ENCODE measurements at regions not wholly inside any gene's neighbourhood (a gene's known extent, or its start where the extent isn't known, plus 50 kb on each side); places are given as distances from the start of the nearest gene placed in this dataset.

GRCh38 chr6:135129136-135129856 is 51.8 kb upstream of the MYB start:
- intact Hi-C loops (cut with DNase I, micrococcal nuclease): loop anchor here in 1 of 2 experiments (2.0 kb wide), 1 partner anchor 74 kb away; the partner anchor contains the start of gene HBS1L
- DNase-seq (peak; percentile 45), ATAC-seq (peak; percentile 65)
- Mint-ChIP-seq H3K27me3 (no peaks in the 10 kb centered on the region), H3K4me1 (peaks cover 44% of the 10 kb centered on the region), H3K4me3 (peak overlapping the region; percentile 54), H3K9me3 (ENCODE audit: low read depth) (no peaks in the 10 kb centered on the region), H3K36me3 (ENCODE audit: low read depth) (peaks cover 3% of the 10 kb centered on the region), H3K27ac (peak overlapping the region; percentile 87)
- POLR2A ChIA-PET: interaction anchor here (0.7 to 1.4 kb wide), 7 partner anchors 14 to 72 kb away, joined by 3 to 10 read pairs (median 4); no protein-coding TSS in a partner anchor
- CTCF ChIA-PET: interaction anchor here (0.6 to 2.2 kb wide), 12 partner anchors 9 to 189 kb away, joined by 3 to 13 read pairs (median 4); no protein-coding TSS in a partner anchor

GRCh38 chr6:135128268-135128914 is 52.7 kb upstream of the MYB start:
- Mint-ChIP-seq H3K9me3 (ENCODE audit: low read depth) (no peaks in the 10 kb centered on the region), H3K27me3 (no peaks in the 10 kb centered on the region), H3K4me1 (peaks cover 44% of the 10 kb centered on the region), H3K4me3 (peak overlapping the region; percentile 54), H3K27ac (peak overlapping the region; percentile 87), H3K36me3 (ENCODE audit: low read depth) (peaks cover 3% of the 10 kb centered on the region)
- POLR2A ChIA-PET: interaction anchor here (0.8 to 1.4 kb wide), 5 partner anchors 13 to 73 kb away, joined by 3 to 4 read pairs (median 4); partner anchors contain the start of gene HBS1L
- CTCF ChIA-PET: interaction anchor here (0.6 to 2.2 kb wide), 10 partner anchors 13 to 188 kb away, joined by 3 to 13 read pairs (median 5); no protein-coding TSS in a partner anchor
- peak; percentile 83 for DNase-seq
- intact Hi-C loops (cut with DNase I, micrococcal nuclease): loop anchor here (1.0 to 2.0 kb wide), 9 partner anchors 11 to 74 kb away; partner anchors contain the start of gene HBS1L (in 2 of the 2)
- peak; percentile 97 for ATAC-seq

- no peak overlapping the region for H3K4me3 Mint-ChIP-seq
- POLR2A ChIA-PET: no interaction called here
- peak overlapping the region; percentile 47 for H3K27ac Mint-ChIP-seq
- no peak for ATAC-seq
- peaks cover 40% of the 10 kb centered on the region for H3K4me1 Mint-ChIP-seq
- CTCF ChIA-PET: interaction anchor here (1.4 to 1.9 kb wide), 2 partner anchors 18 to 57 kb away, joined by 6 to 8 read pairs; no protein-coding TSS in a partner anchor
- intact Hi-C loops (cut with DNase I, micrococcal nuclease): no loop called here
- peaks cover 3% of the 10 kb centered on the region for H3K36me3 Mint-ChIP-seq (ENCODE audit: low read depth)
- H3K27me3 Mint-ChIP-seq: no peaks in the 10 kb centered on the region
- DNase-seq: no peak
- H3K9me3 Mint-ChIP-seq (ENCODE audit: low read depth): no peaks in the 10 kb centered on the region
These were observed 54.4 kb upstream of the MYB start for GRCh38 chr6:135126729-135127128.

GRCh38 chr6:135126034-135126433 is 55.1 kb upstream of the MYB start:
- DNase-seq: no peak
- ChIA-PET POLR2A (no interaction called here), CTCF (interaction anchor here (1.4 to 1.9 kb wide), 2 partner anchors 18 to 58 kb away, joined by 6 to 8 read pairs; no protein-coding TSS in a partner anchor)
- Mint-ChIP-seq H3K27me3 (no peaks in the 10 kb centered on the region), H3K4me3 (no peak overlapping the region), H3K27ac (peak overlapping the region; percentile 47), H3K9me3 (ENCODE audit: low read depth) (no peaks in the 10 kb centered on the region), H3K36me3 (ENCODE audit: low read depth) (peaks cover 3% of the 10 kb centered on the region), H3K4me1 (peaks cover 47% of the 10 kb centered on the region)
- no peak for ATAC-seq
- intact Hi-C loops (cut with DNase I, micrococcal nuclease): no loop called here

- CTCF ChIA-PET: interaction anchor here (0.9 to 1.4 kb wide), 4 partner anchors 18 to 66 kb away, joined by 3 to 4 read pairs (median 4); no protein-coding TSS in a partner anchor
- Mint-ChIP-seq H3K9me3 (ENCODE audit: low read depth) (no peaks in the 10 kb centered on the region), H3K4me1 (peaks cover 42% of the 10 kb centered on the region), H3K27me3 (no peaks in the 10 kb centered on the region), H3K27ac (peak overlapping the region; percentile 49), H3K4me3 (no peak overlapping the region), H3K36me3 (ENCODE audit: low read depth) (no peaks in the 10 kb centered on the region)
- no peak for DNase-seq
- peak; percentile 13 for ATAC-seq
- intact Hi-C loops (cut with DNase I, micrococcal nuclease): no loop called here
- POLR2A ChIA-PET: interaction anchor here (0.6 kb wide), 3 partner anchors 23 to 586 kb away, joined by 3 to 6 read pairs (median 3); no protein-coding TSS in a partner anchor
These were observed 59.7 kb upstream of the MYB start for GRCh38 chr6:135121434-135121833.

GRCh38 chr6:135118134-135118730 is 62.9 kb upstream of the MYB start:
- Mint-ChIP-seq H3K4me1 (peaks cover 71% of the 10 kb centered on the region), H3K4me3 (no peak overlapping the region), H3K9me3 (ENCODE audit: low read depth) (peaks cover under 1% of the 10 kb centered on the region), H3K27ac (peak overlapping the region; percentile 65), H3K27me3 (no peaks in the 10 kb centered on the region), H3K36me3 (ENCODE audit: low read depth) (peaks cover 1% of the 10 kb centered on the region)
- CTCF ChIA-PET: interaction anchor here (0.8 to 2.1 kb wide), 7 partner anchors 9 to 66 kb away, joined by 3 to 6 read pairs (median 4); no protein-coding TSS in a partner anchor
- no peak for DNase-seq
- POLR2A ChIA-PET: no interaction called here
- intact Hi-C loops (cut with DNase I, micrococcal nuclease): loop anchor here in 1 of 2 experiments (5.0 to 10.0 kb wide), 2 partner anchors 264 to 873 kb away; no protein-coding TSS in a partner anchor
- no peak for ATAC-seq

GRCh38 chr6:135117413-135117968 is 62.9 kb upstream of the HBS1L start:
- Mint-ChIP-seq H3K4me3 (peak overlapping the region; percentile 51), H3K4me1 (peaks cover 78% of the 10 kb centered on the region), H3K27ac (peak overlapping the region; percentile 95), H3K27me3 (no peaks in the 10 kb centered on the region), H3K9me3 (ENCODE audit: low read depth) (peaks cover 5% of the 10 kb centered on the region), H3K36me3 (ENCODE audit: low read depth) (peaks cover 6% of the 10 kb centered on the region)
- POLR2A ChIA-PET: interaction anchor here (0.6 kb wide), 1 partner anchor 173 kb away, joined by 3 read pairs; no protein-coding TSS in a partner anchor
- ATAC-seq (peak; percentile 13), DNase-seq (peak; percentile 41)
- CTCF ChIA-PET: interaction anchor here (0.8 to 2.1 kb wide), 4 partner anchors 10 to 63 kb away, joined by 3 to 6 read pairs (median 4); partner anchors contain the start of gene MYB
- intact Hi-C loops (cut with DNase I, micrococcal nuclease): loop anchor here (1.0 to 10.0 kb wide), 5 partner anchors 11 to 873 kb away; no protein-coding TSS in a partner anchor

GRCh38 chr6:135116571-135116970 is 61.9 kb upstream of the HBS1L start:
- intact Hi-C loops (cut with DNase I, micrococcal nuclease): loop anchor here (1.0 to 10.0 kb wide), 7 partner anchors 12 to 872 kb away; partner anchors contain the start of gene HBS1L (in 1 of the 2)
- no peaks in the 10 kb centered on the region for H3K27me3 Mint-ChIP-seq
- peaks cover 5% of the 10 kb centered on the region for H3K9me3 Mint-ChIP-seq (ENCODE audit: low read depth)
- H3K4me3 Mint-ChIP-seq: peak overlapping the region; percentile 51
- peaks cover 78% of the 10 kb centered on the region for H3K4me1 Mint-ChIP-seq
- peak overlapping the region; percentile 95 for H3K27ac Mint-ChIP-seq
- ATAC-seq: no peak
- CTCF ChIA-PET: interaction anchor here (1.3 kb wide), 1 partner anchor 13 kb away, joined by 4 read pairs; no protein-coding TSS in a partner anchor
- DNase-seq: no peak
- peaks cover 6% of the 10 kb centered on the region for H3K36me3 Mint-ChIP-seq (ENCODE audit: low read depth)
- POLR2A ChIA-PET: interaction anchor here (0.7 kb wide), 1 partner anchor 61 kb away, joined by 5 read pairs; no protein-coding TSS in a partner anchor

GRCh38 chr6:135115834-135116233 is 61.2 kb upstream of the HBS1L start:
- DNase-seq (no peak), ATAC-seq (peak; percentile 75)
- Mint-ChIP-seq H3K36me3 (ENCODE audit: low read depth) (peaks cover 6% of the 10 kb centered on the region), H3K27me3 (no peaks in the 10 kb centered on the region), H3K4me3 (peak overlapping the region; percentile 18), H3K27ac (peak overlapping the region; percentile 95), H3K4me1 (peaks cover 75% of the 10 kb centered on the region), H3K9me3 (ENCODE audit: low read depth) (peaks cover 5% of the 10 kb centered on the region)
- POLR2A ChIA-PET: interaction anchor here (0.6 to 2.2 kb wide), 6 partner anchors 13 to 81 kb away, joined by 4 to 7 read pairs (median 5); partner anchors contain the start of gene MYB
- intact Hi-C loops (cut with DNase I, micrococcal nuclease): loop anchor here (1.0 to 10.0 kb wide), 11 partner anchors 12 to 871 kb away; partner anchors contain the start of gene HBS1L (in 1 of the 2)
- CTCF ChIA-PET: interaction anchor here (1.0 to 3.3 kb wide), 8 partner anchors 11 to 87 kb away, joined by 3 to 19 read pairs (median 4); partner anchors contain the start of gene HBS1L

- H3K27ac Mint-ChIP-seq: peak overlapping the region; percentile 95
- H3K4me1 Mint-ChIP-seq: peaks cover 73% of the 10 kb centered on the region
- CTCF ChIA-PET: interaction anchor here (1.0 to 3.3 kb wide), 11 partner anchors 11 to 94 kb away, joined by 3 to 19 read pairs (median 4); partner anchors contain the start of genes HBS1L and MYB
- peaks cover 5% of the 10 kb centered on the region for H3K9me3 Mint-ChIP-seq (ENCODE audit: low read depth)
- DNase-seq (no peak), ATAC-seq (peak; percentile 66)
- H3K27me3 Mint-ChIP-seq: no peaks in the 10 kb centered on the region
- intact Hi-C loops (cut with DNase I, micrococcal nuclease): loop anchor here (1.0 to 10.0 kb wide), 7 partner anchors 33 to 871 kb away; no protein-coding TSS in a partner anchor
- H3K36me3 Mint-ChIP-seq (ENCODE audit: low read depth): peaks cover 6% of the 10 kb centered on the region
- H3K4me3 Mint-ChIP-seq: peak overlapping the region; percentile 18
- POLR2A ChIA-PET: interaction anchor here (1.0 to 2.2 kb wide), 3 partner anchors 14 to 66 kb away, joined by 4 to 7 read pairs (median 7); partner anchors contain the start of gene MYB
These were observed 60.8 kb upstream of the HBS1L start for GRCh38 chr6:135115411-135115810.
